ENCODE measurements at regions not wholly inside any gene's neighbourhood (a gene's known extent, or its start where the extent isn't known, plus 50 kb on each side); places are given as distances from the start of the nearest gene placed in this dataset.

DNA sequence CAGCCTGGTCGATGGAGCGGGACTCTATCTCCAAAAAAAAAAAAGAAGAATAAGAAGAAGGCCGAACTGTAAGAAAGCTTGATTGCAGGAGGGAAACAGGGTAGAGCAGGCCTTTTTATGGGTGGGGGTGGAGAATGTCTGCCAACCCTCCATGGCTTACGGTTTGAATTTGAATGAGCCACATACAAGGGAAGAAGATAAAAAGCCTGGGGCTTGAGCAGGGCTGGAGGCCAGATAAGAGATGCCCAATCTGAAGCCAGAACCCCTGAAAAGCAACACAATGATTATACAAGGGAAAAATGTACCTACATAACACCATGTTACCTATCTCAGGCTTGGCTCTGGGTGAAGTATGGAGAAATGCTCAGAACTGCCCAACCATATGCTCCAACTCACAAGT is 57.3 kb upstream of the TRIM2 start:
- CTCF ChIA-PET = interaction anchor here (1.0 to 3.8 kb wide), 4 partner anchors 10 to 427 kb away, joined by 3 to 31 read pairs (median 4); no protein-coding TSS in a partner anchor
- no TSS peak for BruUV-seq (replicated peaks)
- TF ChIP-seq, protein P1, sequence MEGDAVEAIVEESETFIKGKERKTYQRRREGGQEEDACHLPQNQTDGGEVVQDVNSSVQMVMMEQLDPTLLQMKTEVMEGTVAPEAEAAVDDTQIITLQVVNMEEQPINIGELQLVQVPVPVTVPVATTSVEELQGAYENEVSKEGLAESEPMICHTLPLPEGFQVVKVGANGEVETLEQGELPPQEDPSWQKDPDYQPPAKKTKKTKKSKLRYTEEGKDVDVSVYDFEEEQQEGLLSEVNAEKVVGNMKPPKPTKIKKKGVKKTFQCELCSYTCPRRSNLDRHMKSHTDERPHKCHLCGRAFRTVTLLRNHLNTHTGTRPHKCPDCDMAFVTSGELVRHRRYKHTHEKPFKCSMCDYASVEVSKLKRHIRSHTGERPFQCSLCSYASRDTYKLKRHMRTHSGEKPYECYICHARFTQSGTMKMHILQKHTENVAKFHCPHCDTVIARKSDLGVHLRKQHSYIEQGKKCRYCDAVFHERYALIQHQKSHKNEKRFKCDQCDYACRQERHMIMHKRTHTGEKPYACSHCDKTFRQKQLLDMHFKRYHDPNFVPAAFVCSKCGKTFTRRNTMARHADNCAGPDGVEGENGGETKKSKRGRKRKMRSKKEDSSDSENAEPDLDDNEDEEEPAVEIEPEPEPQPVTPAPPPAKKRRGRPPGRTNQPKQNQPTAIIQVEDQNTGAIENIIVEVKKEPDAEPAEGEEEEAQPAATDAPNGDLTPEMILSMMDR (IDR thresholded peaks at IDR 0.05; ENCODE audit: unreplicated experiment) = no peak
- POLR2A ChIA-PET = no interaction called here
- no peak for DNase-seq (ENCODE audit: unreplicated experiment)
- H3K4me1 Mint-ChIP-seq (ENCODE audit: insufficient read depth, unreplicated experiment) = peaks cover 16% of the 10 kb centered on the region
- H3K4me3 Mint-ChIP-seq (ENCODE audit: unreplicated experiment) = no peak overlapping the region
- no peaks in the 10 kb centered on the region for H3K27me3 Mint-ChIP-seq (ENCODE audit: insufficient read depth, unreplicated experiment)
- no peak overlapping the region for H3K27ac Mint-ChIP-seq (ENCODE audit: low read depth, unreplicated experiment)
- peaks cover 4% of the 10 kb centered on the region for H3K36me3 Mint-ChIP-seq (ENCODE audit: insufficient read depth, unreplicated experiment)
- H3K9me3 Mint-ChIP-seq (ENCODE audit: unreplicated experiment) = no peaks in the 10 kb centered on the region
- intact Hi-C loops (cut with micrococcal nuclease) = no loop called here

DNA sequence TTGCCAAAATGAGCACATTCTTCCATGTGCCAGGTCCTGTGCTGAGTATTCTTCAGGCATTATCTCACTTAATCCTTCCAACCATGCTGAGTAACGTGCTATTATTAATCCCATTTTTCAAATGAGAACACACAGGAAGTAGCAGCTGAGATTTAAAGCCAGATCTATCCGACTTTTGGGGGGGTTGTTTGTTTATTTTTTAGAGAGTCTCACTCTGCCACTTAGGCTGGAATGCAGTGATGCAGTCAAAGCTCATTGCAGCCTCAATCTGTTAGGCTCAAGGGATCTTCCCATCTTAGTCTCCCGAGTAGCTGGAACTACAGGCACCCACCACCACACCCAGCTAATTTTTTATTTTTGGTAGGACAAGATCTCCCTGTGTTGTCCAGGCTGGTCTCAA is 55.5 kb upstream of the TRIM2 start:
- Mint-ChIP-seq H3K27me3 (ENCODE audit: insufficient read depth, unreplicated experiment) (no peaks in the 10 kb centered on the region), H3K9me3 (ENCODE audit: unreplicated experiment) (no peaks in the 10 kb centered on the region), H3K4me3 (ENCODE audit: unreplicated experiment) (no peak overlapping the region), H3K27ac (ENCODE audit: low read depth, unreplicated experiment) (no peak overlapping the region), H3K4me1 (ENCODE audit: insufficient read depth, unreplicated experiment) (peaks cover 4% of the 10 kb centered on the region), H3K36me3 (ENCODE audit: insufficient read depth, unreplicated experiment) (peaks cover 4% of the 10 kb centered on the region)
- ChIA-PET POLR2A (no interaction called here), CTCF (interaction anchor here (0.6 to 3.8 kb wide), 5 partner anchors 10 to 436 kb away, joined by 3 to 31 read pairs (median 3); partner anchors contain the start of gene MND1)
- no peak for DNase-seq (ENCODE audit: unreplicated experiment)
- no TSS peak for BruUV-seq (replicated peaks)
- intact Hi-C loops (cut with micrococcal nuclease) = no loop called here
- TF ChIP-seq, protein P1 (IDR thresholded peaks at IDR 0.05; ENCODE audit: unreplicated experiment) = no peak

GRCh38 chr4:153151535-153152455 is 52.4 kb upstream of the TRIM2 start:
- H3K4me1 Mint-ChIP-seq (ENCODE audit: insufficient read depth, unreplicated experiment) = no peaks in the 10 kb centered on the region
- CTCF ChIA-PET = interaction anchor here (0.6 to 2.5 kb wide), 7 partner anchors 9 to 1655 kb away, joined by 3 to 8 read pairs (median 5); no protein-coding TSS in a partner anchor
- H3K27me3 Mint-ChIP-seq (ENCODE audit: insufficient read depth, unreplicated experiment) = no peaks in the 10 kb centered on the region
- no peaks in the 10 kb centered on the region for H3K9me3 Mint-ChIP-seq (ENCODE audit: unreplicated experiment)
- TF ChIP-seq, protein P1 (IDR thresholded peaks at IDR 0.05; ENCODE audit: unreplicated experiment) = no peak
- no TSS peak for BruUV-seq (replicated peaks)
- no peak overlapping the region for H3K27ac Mint-ChIP-seq (ENCODE audit: low read depth, unreplicated experiment)
- POLR2A ChIA-PET = interaction anchor here (0.7 to 5.2 kb wide), 3 partner anchors 9 to 71 kb away, joined by 3 to 23 read pairs (median 4); no protein-coding TSS in a partner anchor
- H3K4me3 Mint-ChIP-seq (ENCODE audit: unreplicated experiment) = peak overlapping the region; percentile 81
- no peaks in the 10 kb centered on the region for H3K36me3 Mint-ChIP-seq (ENCODE audit: insufficient read depth, unreplicated experiment)
- intact Hi-C loops (cut with micrococcal nuclease) = loop anchor here (2.0 kb wide), 1 partner anchor 71 kb away; no protein-coding TSS in a partner anchor
- DNase-seq (ENCODE audit: unreplicated experiment) = no peak
